WI38 (cell line): ENCODE measurements at regions not wholly inside any gene's neighbourhood (a gene's known extent, or its start where the extent isn't known, plus 50 kb on each side); places are given as distances from the start of the nearest gene placed in this dataset.
"Not testable (repeated sequence)": the region's sequence is repeated elsewhere in the genome, so short reads cannot be mapped to it uniquely, and the experiment has no call there.

Experiments
- H3K4me3 ChIP-seq: 2 replicates; pipeline ENCODE4 v1.5.1; 2011; ENCODE audit warnings: low read depth, mild to moderate bottlenecking, control low read depth, low read length
- TF ChIP-seq, protein P1 (sequence below): IDR thresholded peaks from 2 replicates; pipeline ENCODE4 v1.5.1; 2012; ENCODE audit warnings: low read depth, mild to moderate bottlenecking, control low read depth, low read length

GRCh38 chr3:82587174-82587573, 825.7 kb upstream of the GBE1 start:
- H3K4me3 ChIP-seq: no peak overlapping the region
- TF ChIP-seq, protein P1, sequence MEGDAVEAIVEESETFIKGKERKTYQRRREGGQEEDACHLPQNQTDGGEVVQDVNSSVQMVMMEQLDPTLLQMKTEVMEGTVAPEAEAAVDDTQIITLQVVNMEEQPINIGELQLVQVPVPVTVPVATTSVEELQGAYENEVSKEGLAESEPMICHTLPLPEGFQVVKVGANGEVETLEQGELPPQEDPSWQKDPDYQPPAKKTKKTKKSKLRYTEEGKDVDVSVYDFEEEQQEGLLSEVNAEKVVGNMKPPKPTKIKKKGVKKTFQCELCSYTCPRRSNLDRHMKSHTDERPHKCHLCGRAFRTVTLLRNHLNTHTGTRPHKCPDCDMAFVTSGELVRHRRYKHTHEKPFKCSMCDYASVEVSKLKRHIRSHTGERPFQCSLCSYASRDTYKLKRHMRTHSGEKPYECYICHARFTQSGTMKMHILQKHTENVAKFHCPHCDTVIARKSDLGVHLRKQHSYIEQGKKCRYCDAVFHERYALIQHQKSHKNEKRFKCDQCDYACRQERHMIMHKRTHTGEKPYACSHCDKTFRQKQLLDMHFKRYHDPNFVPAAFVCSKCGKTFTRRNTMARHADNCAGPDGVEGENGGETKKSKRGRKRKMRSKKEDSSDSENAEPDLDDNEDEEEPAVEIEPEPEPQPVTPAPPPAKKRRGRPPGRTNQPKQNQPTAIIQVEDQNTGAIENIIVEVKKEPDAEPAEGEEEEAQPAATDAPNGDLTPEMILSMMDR: no peak

DNA sequence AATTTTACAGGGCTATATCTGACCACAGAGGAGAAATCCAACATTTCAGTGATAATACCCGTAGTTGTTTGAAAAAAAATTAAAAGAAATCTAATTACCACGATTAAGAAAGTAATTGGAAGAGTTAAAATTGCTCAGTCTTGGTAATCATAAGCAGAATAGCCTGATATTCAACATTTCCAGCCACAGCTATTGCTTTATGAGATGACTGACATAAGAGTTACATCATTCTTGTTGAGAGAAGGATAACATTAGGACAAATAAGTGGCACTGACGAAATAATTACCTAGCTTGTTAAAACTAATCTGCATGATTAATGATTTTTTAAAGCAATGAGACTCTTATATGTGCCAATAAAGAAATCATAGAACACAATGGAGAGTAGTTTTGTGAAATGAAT, 825.0 kb upstream of the GBE1 start:
- TF ChIP-seq, protein P1: no peak
- no peak overlapping the region for H3K4me3 ChIP-seq

GRCh38 chr3:82586002-82586401, 824.6 kb upstream of the GBE1 start:
- H3K4me3 ChIP-seq: not testable (repeated sequence)

- H3K4me3 ChIP-seq: not testable (repeated sequence)
Measured at GRCh38 chr3:82585591-82585990, 824.1 kb upstream of the GBE1 start.

DNA sequence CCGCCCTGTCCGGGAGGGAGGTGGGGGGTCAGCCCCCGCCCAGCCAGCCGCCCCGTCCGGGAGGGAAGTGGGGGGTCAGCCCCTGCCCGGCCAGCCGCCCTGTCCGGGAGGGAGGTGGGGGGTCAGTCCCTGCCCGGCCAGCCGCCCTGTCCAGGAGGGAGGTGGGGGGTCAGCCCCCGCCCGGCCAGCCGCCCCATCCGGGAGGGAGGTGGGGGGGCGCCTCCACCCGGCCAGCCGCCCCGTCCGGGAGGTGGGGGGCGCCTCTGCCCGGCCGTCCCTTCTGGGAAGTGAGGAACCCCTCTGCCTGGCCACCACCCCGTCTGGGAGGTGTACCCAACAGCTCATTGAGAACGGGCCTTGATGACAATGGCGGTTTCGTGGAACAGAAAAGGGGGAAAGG, 823.4 kb upstream of the GBE1 start:
- not testable (repeated sequence) for H3K4me3 ChIP-seq

GRCh38 chr3:82584415-82584814, 823.0 kb upstream of the GBE1 start:
- H3K4me3 ChIP-seq: not testable (repeated sequence)

GRCh38 chr3:82581350-82581749, 819.9 kb upstream of the GBE1 start:
- TF ChIP-seq, protein P1: no peak

GRCh38 chr3:82572721-82573120, 811.3 kb upstream of the GBE1 start:
- H3K4me3 ChIP-seq: no peak overlapping the region
- TF ChIP-seq, protein P1: no peak

More at GRCh38 chr3:82581350-82581749, 819.9 kb upstream of the GBE1 start:
- no peak overlapping the region for H3K4me3 ChIP-seq

- H3K4me3 ChIP-seq: no peak overlapping the region
- TF ChIP-seq, protein P1: no peak
Measured at GRCh38 chr3:82568776-82569338, 807.4 kb upstream of the GBE1 start.

GRCh38 chr3:82567029-82567600, 805.7 kb upstream of the GBE1 start:
- H3K4me3 ChIP-seq: no peak overlapping the region
- TF ChIP-seq, protein P1: no peak
